Endothelial cell of umbilical vein (primary cell): ENCODE measurements at regions not wholly inside any gene's neighbourhood (a gene's known extent, or its start where the extent isn't known, plus 50 kb on each side); places are given as distances from the start of the nearest gene placed in this dataset.

ENCODE experiments used
- BruUV-seq: library from RNA; stranded (reverse); fragments of 400-500 nt; replicated peaks from 2 replicates; lab custom pipeline; 2021; lab: Mats Ljungman, UMichigan
- CTCF ChIA-PET: fragments of 300-600, 350-600 bp; sonication (Branson Sonifier 250); formaldehyde crosslinking; loops from one replicate; lab custom pipeline; 2021; ENCODE audit warnings: antibody characterized with exemption, inconsistent platforms; lab: Charles Lee
- POLR2A ChIA-PET: fragments of 300-600, 350-600 bp; sonication (Branson Sonifier 250); formaldehyde crosslinking; loops from one replicate; lab custom pipeline; 2021; ENCODE audit warnings: antibody characterized with exemption, inconsistent platforms; lab: Charles Lee
- DNase-seq: peaks from one replicate; pipeline ENCODE4 v3.0.0-alpha.2; 2011; ENCODE audit warnings: low read depth, low spot score
- FAIRE-seq: peaks from 2 replicates; lab custom pipeline; 2011; peaks lifted over from hg19 to GRCh38; lab: Jason Lieb, UNC
- H2AFZ ChIP-seq: 2 replicates; pipeline ENCODE4 v1.6.0; 2012; ENCODE audit warnings: low read depth, low read length, control low read depth, inconsistent platforms
- H3K27ac ChIP-seq: 2 replicates; pipeline ENCODE4 v1.5.1; 2011; ENCODE audit warnings: low read depth, mild to moderate bottlenecking, control low read depth, low read length, moderate library complexity; ENCODE audit not compliant: insufficient read depth
- H3K27me3 ChIP-seq, 2 experiments: 2 replicates each; pipeline versions ENCODE4 v1.6.0 to v1.6.1; 2011; ENCODE audit warnings: low read length in 2 of 2, mixed read lengths in 1 of 2; ENCODE audit not compliant: control insufficient read depth in 2 of 2, insufficient read depth in 2 of 2
- H3K36me3 ChIP-seq, 2 experiments: 2 replicates in 1 of 2; 3 replicates in 1 of 2; pipeline ENCODE4 v1.5.1; 2011; ENCODE audit warnings: low read length in 2 of 2, mild to moderate bottlenecking in 1 of 2, moderate library complexity in 1 of 2; ENCODE audit not compliant: control insufficient read depth in 2 of 2, insufficient read depth in 2 of 2; ENCODE audit errors: extremely low read depth in 1 of 2
- H3K4me1 ChIP-seq: 3 replicates; pipeline ENCODE4 v1.5.1; 2011; ENCODE audit warnings: mild to moderate bottlenecking, low read length; ENCODE audit not compliant: control insufficient read depth, insufficient read depth; ENCODE audit errors: extremely low read depth
- H3K4me2 ChIP-seq: 2 replicates; pipeline ENCODE4 v1.6.1; 2011; ENCODE audit warnings: low read length, control low read depth, mixed read lengths; ENCODE audit not compliant: insufficient read depth
- H3K4me3 ChIP-seq, 3 experiments: fragments of 200-600 bp in 1 of 3; sonication (generic), shearing (Covaris generic) in 1 of 3; replicated peaks in 1 of 3; 2 replicates each; pipeline ENCODE4 v1.5.1; 2011 to 2016; ENCODE audit warnings: control low read depth in 3 of 3, low read length in 3 of 3, mild to moderate bottlenecking in 2 of 3, inconsistent platforms in 1 of 3, low read depth in 1 of 3, moderate library complexity in 1 of 3; ENCODE audit not compliant: insufficient read depth in 1 of 3
- H3K79me2 ChIP-seq: 2 replicates; pipeline ENCODE4 v1.6.0; 2012; ENCODE audit warnings: low read length, inconsistent platforms; ENCODE audit not compliant: control insufficient read depth, insufficient read depth
- H3K9ac ChIP-seq: replicated peaks from 2 replicates; pipeline ENCODE3; 2011; ENCODE audit warnings: low read length, control low read depth; ENCODE audit not compliant: insufficient read depth; ENCODE audit errors: extremely low read depth
- H3K9me1 ChIP-seq: replicated peaks from 3 replicates; pipeline ENCODE4 v1.6.0; 2011; ENCODE audit warnings: mild to moderate bottlenecking, low read length; ENCODE audit not compliant: control insufficient read depth, insufficient read depth; ENCODE audit errors: extremely low read depth
- H3K9me3 ChIP-seq: replicated peaks from 2 replicates; pipeline ENCODE4 v1.5.1; 2012; ENCODE audit warnings: low read length, inconsistent platforms; ENCODE audit not compliant: control insufficient read depth, insufficient read depth
- H4K20me1 ChIP-seq: replicated peaks from 2 replicates; pipeline ENCODE3; 2011; ENCODE audit warnings: mild to moderate bottlenecking, low read length; ENCODE audit not compliant: control insufficient read depth, insufficient read depth; ENCODE audit errors: extremely low read depth
- CTCF ChIP-seq, 2 donors: IDR thresholded peaks; 1 replicate in 1 of 2; 2 replicates in 1 of 2; pipeline ENCODE4 v1.5.1; 2011; ENCODE audit warnings: low read length in 2 of 2, mild to moderate bottlenecking in 2 of 2, moderate library complexity in 2 of 2, control low read depth in 1 of 2, inconsistent platforms in 1 of 2, low read depth in 1 of 2; ENCODE audit not compliant: insufficient read depth in 1 of 2; ENCODE audit errors: extremely low read depth in 1 of 2
- EZH2 ChIP-seq: IDR thresholded peaks from 2 replicates; pipeline ENCODE4 v1.6.1; 2012; ENCODE audit warnings: borderline replicate concordance, low read depth, mild to moderate bottlenecking, moderate library complexity, low read length, inconsistent platforms; ENCODE audit not compliant: severe bottlenecking
- FOS ChIP-seq: IDR thresholded peaks from 2 replicates; pipeline ENCODE4 v1.6.1; 2011; ENCODE audit warnings: mild to moderate bottlenecking, low read length, moderate library complexity, borderline replicate concordance; ENCODE audit not compliant: insufficient read depth
- GATA2 ChIP-seq: IDR thresholded peaks from 2 replicates; pipeline ENCODE4 v1.7.0; 2011; ENCODE audit warnings: low read depth, mild to moderate bottlenecking, moderate library complexity, mixed read lengths, low read length; ENCODE audit not compliant: insufficient read length, insufficient read depth
- JUN ChIP-seq: IDR thresholded peaks from 2 replicates; pipeline ENCODE4 v1.6.1; 2011; ENCODE audit warnings: borderline replicate concordance, low read depth; ENCODE audit not compliant: insufficient read length, insufficient read depth
- MAX ChIP-seq: IDR thresholded peaks from 2 replicates; pipeline ENCODE4 v1.6.1; 2011; ENCODE audit not compliant: insufficient read depth, insufficient read length
- MYC ChIP-seq: IDR thresholded peaks from one replicate; pipeline ENCODE4 v1.6.1; 2011; ENCODE audit warnings: mild to moderate bottlenecking, low read depth, low read length
- POLR2A ChIP-seq: IDR thresholded peaks from 2 replicates; pipeline ENCODE4 v1.6.1; 2012; ENCODE audit warnings: low read depth, mild to moderate bottlenecking, control low read depth, low read length
- POLR2AphosphoS5 ChIP-seq: IDR thresholded peaks from 2 replicates; pipeline ENCODE4 v1.6.1; 2012; ENCODE audit warnings: low read depth, mild to moderate bottlenecking, control low read depth, low read length, moderate library complexity; ENCODE audit not compliant: insufficient read depth
- dilution Hi-C: fragments of 300-500 bp; cut with MboI; formaldehyde crosslinking; loops from one replicate; pipeline ENCODE4 v1.15.0; 2019; ENCODE audit warnings: low sequenced_read_pairs; ENCODE audit not compliant: extremely low pct_ligation_motif_present
- intact Hi-C: fragments of 100-400 bp; cut with micrococcal nuclease; formaldehyde crosslinking; loops from one replicate; pipeline ENCODE4 v1.10.0; 2022

GRCh38 chr11:122030286-122030685 is 85.7 kb downstream of the BLID start:
- no peak for TF ChIP-seq JUN
- TF ChIP-seq POLR2AphosphoS5 = no peak
- TF ChIP-seq MAX = no peak
- TF ChIP-seq GATA2 = no peak
- TF ChIP-seq EZH2 = no peak
- TF ChIP-seq FOS = no peak
- no peak for TF ChIP-seq MYC
- TF ChIP-seq CTCF (IDR thresholded peaks at IDR 0.05; ENCODE audit: extremely low read depth in 1 of 2, insufficient read depth in 1 of 2, low read depth in 1 of 2, low read length in 2 of 2) = no peak
- no peak for TF ChIP-seq POLR2A
- Histone ChIP-seq H3K27ac (no peak overlapping the region), H3K36me3 (no peaks in the 10 kb centered on the region), H3K4me2 (no peak overlapping the region), H3K27me3 (peaks cover 0 to 2% of the 10 kb centered on the region in 2 experiments), H3K4me3 (no peak overlapping the region), H4K20me1 (no peaks in the 10 kb centered on the region), H3K9ac (no peak overlapping the region), H3K79me2 (no peaks in the 10 kb centered on the region), H2AFZ (no peak overlapping the region), H3K9me1 (no peaks in the 10 kb centered on the region), H3K9me3 (no peaks in the 10 kb centered on the region), H3K4me1 (no peaks in the 10 kb centered on the region)
- POLR2A ChIA-PET = no interaction called here
- dilution Hi-C loops (no loop called here), intact Hi-C loops (no loop called here)
- DNase-seq (no peak), FAIRE-seq (no peak)
- no TSS peak for BruUV-seq
- CTCF ChIA-PET = interaction anchor here (1.9 kb wide), 1 partner anchor 9 kb away, joined by 6 read pairs; no protein-coding TSS in a partner anchor
